Right ventricle myocardium superior (tissue), 1 donor: ENCODE measurements at regions not wholly inside any gene's neighbourhood (a gene's known extent, or its start where the extent isn't known, plus 50 kb on each side); places are given as distances from the start of the nearest gene placed in this dataset.
A peak's percentile ranks its signal among the peaks of the same experiment; 100 is the strongest.
"Not testable (repeated sequence)": the region's sequence is repeated elsewhere in the genome, so short reads cannot be mapped to it uniquely, and the experiment has no call there.

Source experiments
- ATAC-seq: fragments of 200-7000 bp; cut with Tn5 transposase; one replicate; pipeline ENCODE4 v1.9.1; 2020; ENCODE audit warnings: mild to moderate bottlenecking; ENCODE audit not compliant: poor library complexity
- DNase-seq: peaks from one replicate; pipeline ENCODE4 v3.0.0-alpha.2; 2020
- intact Hi-C: fragments of 100-400 bp; cut with DNase I; formaldehyde crosslinking; loops from one replicate; pipeline ENCODE4 v1.11.2; 2022
- donor health status: DM: no; HTN: yes; CAD: no; lungs with severe emphysema.

DNA sequence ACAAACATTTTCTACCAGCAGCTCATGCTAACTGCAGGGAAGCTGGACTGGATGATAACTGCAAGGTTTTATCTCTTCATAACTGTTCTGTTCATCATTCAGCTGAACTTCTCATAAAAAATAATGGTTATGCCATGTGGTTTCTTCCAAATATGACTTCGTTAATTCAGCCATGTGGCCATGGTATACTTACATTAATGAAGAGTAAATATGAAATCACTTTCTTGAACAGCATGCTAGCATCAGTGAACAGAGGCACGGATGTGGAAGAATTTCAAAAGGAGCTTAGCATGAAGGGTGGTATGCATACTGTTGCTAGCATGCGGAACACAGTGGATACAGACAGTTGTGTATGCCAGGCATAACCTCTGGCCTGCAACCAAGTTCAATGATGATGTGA, 1417.0 kb upstream of the CDH8 start:
- DNase-seq, result no peak
- ATAC-seq, result no peak
- intact Hi-C loops, result no loop called here

DNA sequence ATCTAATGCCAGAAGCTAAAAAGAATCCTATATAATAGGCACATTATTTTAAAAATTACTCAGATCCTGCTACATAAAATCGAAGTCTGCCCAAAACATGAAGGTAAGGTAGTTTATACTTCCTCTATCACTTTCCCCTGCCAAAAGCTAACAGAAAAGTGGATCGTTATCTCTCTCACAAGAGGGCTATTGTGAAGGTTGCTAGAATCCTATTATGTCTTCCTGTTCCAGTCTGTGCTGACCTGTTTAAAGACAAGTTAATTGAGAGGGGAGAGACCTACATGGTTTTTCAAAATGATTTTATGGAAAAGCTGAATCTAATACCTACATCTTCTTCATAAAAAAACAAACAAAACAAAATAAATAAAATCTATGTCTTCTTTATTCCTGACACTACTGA, 1410.9 kb upstream of the CDH8 start:
- intact Hi-C loops, result no loop called here
- no peak for ATAC-seq
- DNase-seq, result no peak

DNA sequence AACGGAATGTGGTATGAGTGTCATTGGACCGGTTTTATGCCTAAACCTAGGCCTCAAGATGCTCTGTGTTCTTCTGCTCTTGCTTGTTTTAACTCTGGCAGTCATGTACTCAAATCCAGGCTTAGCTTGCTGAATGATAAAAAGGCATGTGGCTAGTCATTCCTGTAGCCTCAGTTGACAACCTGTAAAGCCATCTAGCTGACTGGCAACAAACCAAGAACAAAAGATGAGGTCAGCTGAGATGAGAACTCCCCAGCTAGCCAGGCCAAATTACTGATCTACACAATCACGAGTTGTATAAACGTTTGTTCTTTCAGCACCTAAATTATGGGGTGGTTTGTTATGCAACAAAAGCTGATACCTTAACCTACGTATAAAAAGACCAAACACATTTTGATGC, 1406.0 kb upstream of the CDH8 start:
- DNase-seq (no peak), ATAC-seq (peak; percentile 91)
- intact Hi-C loops, result no loop called here

DNA sequence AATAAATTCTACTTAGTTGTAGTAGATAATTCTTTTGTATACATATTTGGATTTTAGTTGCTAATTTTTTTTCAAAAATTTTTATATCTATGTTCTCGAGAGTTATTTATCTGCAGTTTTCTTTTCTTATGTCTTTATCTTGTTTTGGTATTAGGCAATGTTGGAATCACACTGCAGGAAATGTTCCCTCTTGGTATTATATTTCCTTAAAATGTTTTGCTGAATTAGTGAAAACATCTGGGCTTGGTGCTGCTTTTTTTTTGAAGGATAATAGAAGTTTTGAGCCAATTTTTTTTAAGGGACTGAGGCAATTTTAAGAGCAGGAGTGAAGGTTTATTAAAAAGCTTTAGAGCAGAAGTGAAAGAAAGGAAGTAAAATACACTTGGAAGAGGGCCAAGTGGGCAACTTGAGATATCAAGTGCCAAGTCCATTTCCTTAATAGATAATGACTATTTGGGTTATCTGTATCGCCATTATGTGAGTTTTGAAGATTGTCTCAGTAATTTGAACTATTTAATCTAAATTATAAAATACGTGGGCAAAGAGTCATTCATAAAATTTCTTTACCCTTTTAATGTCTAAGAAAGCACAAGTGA, 1390.1 kb upstream of the CDH8 start:
- intact Hi-C loops, result no loop called here
- no peak for ATAC-seq
- DNase-seq, result no peak

DNA sequence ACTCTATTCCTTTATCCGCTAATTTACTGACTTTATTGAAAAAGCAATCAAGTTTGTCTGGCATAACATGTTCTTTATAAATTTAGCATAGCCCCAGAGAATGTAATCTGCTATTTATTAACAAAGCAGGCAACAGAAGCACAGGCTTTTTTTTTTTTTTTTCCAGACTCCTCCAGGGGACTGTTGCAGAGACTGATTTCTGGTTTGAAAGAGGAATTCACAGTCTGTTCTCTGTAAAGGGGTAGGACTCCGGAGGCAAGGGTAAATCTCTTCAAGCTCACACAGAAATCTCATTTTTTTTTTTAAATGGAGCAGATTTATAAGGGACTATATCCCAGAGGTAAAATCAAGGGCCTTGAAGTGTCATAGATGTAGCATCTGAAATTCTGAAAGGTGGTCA, 1386.5 kb upstream of the CDH8 start:
- DNase-seq, result no peak
- ATAC-seq, result no peak
- intact Hi-C loops, result no loop called here

DNA sequence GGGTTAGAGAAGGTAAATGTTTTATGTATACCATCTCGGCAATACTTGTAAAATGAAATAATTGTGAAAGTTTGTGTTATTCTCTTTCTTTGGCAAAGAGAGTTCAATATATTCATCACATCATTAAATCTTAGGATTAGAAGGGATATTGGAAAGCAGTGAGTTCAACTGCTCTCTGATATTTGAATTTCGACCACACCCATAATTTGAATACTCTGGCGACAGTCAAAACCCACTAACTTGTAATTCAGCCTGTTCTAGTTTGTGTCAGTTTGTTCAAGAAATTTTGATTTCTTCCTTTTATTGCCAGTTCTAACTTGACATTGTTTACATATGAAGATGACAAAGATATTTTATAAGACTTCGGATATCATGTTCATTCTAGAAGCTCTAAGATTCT, 1380.5 kb upstream of the CDH8 start:
- ATAC-seq, result no peak
- DNase-seq, result no peak
- intact Hi-C loops, result no loop called here

DNA sequence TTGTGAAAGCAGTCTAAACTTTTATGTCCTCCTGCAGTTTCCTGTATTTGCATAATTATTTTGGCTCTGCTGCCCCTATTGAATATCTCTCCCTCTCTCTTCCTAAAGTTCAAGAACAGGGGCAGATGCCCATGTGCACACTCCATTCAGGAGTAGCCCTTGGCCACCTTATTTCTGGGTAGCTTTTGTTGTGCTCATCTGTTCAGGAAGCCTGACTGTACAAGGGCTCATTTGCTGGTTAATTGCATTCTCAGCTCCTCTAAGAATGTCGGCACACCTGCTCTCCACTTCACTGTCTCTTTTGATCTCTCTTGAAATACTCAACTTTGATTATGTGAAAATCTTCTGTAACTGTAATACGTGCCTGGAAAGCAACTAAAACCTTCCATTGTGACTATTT, 1378.8 kb upstream of the CDH8 start:
- ATAC-seq, result no peak
- no peak for DNase-seq
- intact Hi-C loops, result no loop called here

DNA sequence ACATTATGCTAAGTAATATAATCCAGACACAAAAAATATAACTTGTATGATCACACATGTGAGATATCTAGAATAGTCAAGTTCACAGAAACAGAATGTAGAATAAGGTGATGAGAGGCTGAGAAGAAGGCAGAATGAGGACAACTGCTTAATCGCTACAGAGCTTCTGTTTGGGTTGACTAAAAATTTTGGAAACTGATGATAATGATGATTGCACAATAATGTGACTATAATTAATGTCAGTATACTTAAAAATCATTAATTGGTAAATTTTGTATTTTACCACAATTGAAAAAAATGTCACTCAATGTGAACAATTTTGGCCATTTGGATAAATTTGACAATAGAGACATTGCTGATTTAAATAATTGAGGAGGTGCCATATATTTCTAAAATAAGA, 1374.4 kb upstream of the CDH8 start:
- DNase-seq (no peak), ATAC-seq (no peak)
- intact Hi-C loops, result no loop called here

DNA sequence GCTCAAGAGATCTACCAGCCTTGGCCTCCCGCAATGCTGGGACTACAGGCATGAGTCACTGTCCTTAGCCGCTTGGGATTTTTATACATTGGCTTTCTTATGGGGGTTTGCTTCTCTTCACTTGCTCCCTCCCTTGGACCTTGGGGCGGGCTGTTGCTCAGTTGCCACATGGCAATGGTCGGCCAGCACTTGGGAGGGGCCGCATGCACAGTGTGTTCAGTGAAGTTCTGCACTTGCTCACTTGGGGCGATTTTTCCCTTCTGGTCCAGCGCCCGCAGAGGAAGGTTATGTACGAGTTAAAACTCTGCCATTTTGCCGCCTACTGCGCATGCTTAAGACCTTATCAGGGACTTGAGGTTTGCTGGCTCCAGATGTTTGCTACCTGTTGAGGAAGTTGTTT, 1367.6 kb upstream of the CDH8 start:
- DNase-seq (no peak), ATAC-seq (no peak)
- intact Hi-C loops, result no loop called here

DNA sequence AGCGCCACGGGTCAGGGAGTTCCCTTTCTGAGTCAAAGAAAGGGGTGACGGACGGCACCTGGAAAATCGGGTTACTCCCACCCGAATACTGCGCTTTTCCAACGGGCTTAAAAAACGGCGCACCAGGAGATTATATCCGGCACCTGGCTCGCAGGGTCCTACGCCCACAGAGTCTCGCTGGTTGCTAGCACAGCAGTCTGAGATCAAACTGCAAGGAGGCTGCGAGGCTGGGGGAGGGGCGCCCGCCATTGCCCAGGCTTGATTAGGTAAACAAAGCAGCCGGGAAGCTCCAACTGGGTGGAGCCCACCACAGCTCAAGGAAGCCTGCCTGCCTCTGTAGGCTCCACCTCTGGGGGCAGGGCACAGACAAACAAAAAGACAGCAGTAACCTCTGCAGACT, 1352.0 kb upstream of the CDH8 start:
- intact Hi-C loops, ATAC-seq, DNase-seq: not testable (repeated sequence)

DNA sequence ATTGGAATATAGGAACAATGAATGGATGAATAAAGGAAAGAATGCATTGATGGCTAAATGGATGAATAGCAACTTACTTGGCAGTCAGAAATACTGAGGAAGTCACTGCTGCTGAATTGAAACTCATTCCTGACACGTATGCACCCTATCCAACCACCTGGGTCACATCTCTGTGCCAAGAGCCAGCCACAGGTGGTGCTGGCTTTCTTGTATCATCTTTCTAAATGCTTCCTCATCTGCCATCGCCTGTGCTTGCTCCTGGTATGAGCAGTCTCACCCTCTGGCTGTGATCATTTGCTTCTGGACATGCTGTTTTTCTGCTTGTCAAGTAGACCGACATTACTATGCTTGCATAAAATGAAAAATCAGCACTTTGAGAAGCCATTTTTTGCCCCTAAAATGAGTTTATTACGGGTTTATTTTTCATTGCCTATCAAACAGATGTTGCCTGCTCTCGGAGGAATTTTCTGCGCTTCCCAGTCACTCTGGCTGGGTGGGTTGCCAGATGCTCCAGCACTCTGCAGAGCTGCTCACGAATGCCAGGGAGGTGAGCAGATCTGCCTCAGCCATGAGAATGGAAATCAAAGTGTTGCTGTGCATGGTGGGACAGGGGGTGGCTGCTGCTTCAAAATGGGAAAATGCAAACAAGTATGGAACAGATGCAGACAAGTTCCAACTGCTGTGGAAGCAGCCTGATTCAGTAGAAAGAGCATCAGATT, 1349.6 kb upstream of the CDH8 start:
- ATAC-seq (no peak), DNase-seq (no peak)
- intact Hi-C loops, result no loop called here

DNA sequence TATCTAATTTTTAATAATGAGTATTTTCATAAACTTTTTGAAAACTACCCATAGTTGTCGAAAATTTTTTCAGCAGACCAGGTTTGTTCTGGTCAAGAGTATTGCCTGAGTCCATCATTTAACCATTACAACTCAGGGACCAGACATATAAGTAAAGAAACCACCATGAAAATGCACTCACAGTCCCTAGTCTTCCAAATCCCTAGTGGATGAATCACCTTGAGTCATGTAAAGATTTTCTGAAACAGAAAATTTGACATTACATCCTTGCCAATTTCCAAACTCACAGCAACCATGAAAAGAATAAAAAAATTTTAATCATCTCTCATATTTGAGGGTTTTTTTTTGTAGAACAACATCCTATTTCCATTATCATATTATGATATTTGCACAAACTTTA, 1337.5 kb upstream of the CDH8 start:
- intact Hi-C loops, result no loop called here
- no peak for ATAC-seq

DNA sequence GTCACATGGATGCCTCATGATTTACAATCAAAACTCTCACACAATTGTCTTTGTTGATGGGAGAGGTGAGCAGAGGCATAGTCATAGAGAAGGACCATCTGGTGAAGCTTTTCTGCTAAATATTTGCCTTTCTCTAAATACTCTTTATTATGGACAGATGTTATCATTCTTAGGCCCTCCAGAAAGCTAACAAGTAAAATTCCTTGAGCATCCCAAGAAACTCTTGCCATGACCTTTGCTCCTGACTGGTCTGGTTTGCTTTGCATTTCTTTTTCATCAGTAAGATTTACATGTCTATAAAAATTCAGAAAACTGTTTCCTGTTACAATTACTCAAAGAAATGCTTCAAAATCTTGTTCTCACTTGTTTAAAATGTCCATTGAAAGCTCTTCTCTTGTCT, 1336.6 kb upstream of the CDH8 start:
- DNase-seq, result no peak
- no peak for ATAC-seq
- intact Hi-C loops, result no loop called here

More for the DNA sequence above, 1337.5 kb upstream of the CDH8 start:
- no peak for DNase-seq

DNA sequence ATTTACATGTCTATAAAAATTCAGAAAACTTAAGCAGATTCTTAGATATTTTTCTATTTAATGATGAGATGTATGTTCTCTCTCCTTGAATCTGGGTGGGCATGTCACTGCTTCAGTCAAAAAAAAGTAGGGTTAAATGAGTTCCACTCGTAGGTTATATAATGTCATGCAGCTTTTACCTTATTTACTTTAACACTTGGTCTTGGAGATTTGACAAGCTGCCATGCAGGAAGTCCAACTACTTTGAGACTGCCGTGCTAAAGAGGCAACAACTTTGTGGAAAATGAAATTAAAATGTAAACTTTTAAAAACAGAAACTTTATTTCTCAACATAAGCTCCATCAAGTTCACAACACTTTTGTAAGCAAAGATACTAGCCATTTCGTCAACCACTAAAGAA, 1336.0 kb upstream of the CDH8 start:
- ATAC-seq, result no peak

DNA sequence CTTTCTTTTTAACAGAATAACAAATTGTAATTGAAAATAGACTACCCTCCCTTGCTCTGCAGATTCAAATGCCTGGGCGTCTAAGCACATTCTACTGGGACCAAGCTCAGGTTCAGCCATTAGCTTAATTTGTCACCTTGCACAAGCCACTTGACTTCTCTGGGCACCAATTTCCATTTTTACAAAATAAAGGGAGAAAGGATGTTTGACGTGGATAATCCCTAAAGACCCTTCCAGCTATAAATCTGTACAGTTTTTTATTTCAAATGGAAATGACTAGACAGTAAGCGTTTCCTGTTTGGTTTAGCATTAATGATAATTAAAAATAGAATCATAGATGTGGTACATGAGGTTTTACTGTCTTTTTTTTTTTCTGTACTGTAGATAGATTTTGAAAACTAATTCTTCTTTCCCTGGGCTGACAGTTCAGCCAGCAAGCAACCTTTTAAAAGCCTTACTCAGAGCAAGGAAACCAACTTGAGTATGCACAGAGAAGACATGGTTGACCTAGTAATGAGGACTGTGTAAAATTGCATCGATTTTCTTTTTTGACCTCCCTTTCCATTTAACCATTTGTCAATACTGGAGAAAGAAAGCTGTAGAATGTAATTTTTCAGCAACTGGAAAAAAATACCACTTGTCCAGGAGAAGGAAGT, 1329.5 kb upstream of the CDH8 start:
- intact Hi-C loops, result no loop called here
- no peak for ATAC-seq

More for the DNA sequence above, 1336.0 kb upstream of the CDH8 start:
- intact Hi-C loops, result no loop called here
- no peak for DNase-seq

DNA sequence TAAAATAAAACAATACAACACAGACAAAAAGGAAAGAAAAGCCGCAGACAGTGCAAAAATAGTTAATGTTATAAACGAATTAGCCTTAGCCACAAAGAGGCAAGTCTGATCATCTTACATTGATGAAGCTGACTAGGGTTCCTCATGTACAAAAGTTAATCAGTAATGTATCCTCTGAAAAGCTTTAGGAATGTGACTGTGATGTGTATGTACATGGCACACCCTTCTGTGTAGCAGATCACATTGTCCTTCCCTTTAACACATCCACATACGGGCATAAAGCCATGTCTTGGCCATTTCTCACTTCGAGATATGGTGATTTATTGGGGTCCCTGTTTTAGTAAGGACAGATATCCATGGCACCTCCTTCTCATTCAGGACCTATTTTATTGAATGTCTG, 1327.5 kb upstream of the CDH8 start:
- intact Hi-C loops, result no loop called here
- no peak for DNase-seq
- no peak for ATAC-seq

More for the DNA sequence above, 1329.5 kb upstream of the CDH8 start:
- no peak for DNase-seq

DNA sequence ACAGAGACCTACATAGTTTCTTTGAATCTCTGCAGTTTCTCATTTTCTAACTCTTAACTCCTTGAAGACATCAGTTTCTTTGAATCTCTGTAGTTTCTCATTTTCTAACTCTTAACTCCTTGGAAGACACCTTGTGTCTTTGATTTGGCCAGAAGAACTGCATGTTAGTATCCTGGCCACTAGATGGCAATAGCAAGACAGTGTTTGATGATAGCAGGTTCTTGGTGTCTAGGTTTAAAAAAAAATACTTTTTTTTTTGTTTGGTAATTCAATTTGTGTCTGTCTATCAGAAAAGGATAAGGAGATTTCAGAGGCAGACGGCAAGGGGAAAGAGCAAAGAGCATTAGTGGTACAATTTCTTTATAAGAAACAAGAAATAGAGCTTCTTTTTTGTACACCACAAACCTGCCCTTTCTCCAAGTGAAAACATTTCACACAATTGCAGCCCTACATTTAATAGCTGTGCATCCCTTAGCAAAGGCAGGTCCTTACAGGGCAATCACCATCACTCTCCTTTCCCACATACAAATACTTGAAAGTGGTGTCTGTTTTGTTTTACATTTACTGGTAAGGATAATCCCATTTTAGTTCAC, 1324.9 kb upstream of the CDH8 start:
- ATAC-seq (no peak), DNase-seq (no peak)
- intact Hi-C loops, result no loop called here

DNA sequence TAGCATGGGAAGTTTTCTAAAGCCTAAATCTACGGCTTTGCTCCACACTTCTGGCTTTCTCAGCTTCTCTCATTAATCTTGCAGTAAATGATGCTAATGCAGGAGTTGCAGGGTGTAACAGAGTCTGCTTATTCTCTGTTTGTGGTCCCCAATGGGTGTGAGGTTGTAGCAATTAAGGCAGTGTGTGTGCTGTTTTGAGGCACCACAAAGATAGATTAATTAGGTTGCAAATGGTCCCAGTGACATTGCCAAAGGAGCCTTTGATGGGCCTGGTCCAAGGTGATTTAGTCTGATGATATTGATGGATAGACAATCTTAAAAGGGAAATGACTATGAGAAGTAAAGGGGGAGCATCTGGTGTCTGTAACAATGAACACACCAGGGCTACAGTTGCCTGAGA, 1313.7 kb upstream of the CDH8 start:
- intact Hi-C loops, result no loop called here
- no peak for ATAC-seq

DNA sequence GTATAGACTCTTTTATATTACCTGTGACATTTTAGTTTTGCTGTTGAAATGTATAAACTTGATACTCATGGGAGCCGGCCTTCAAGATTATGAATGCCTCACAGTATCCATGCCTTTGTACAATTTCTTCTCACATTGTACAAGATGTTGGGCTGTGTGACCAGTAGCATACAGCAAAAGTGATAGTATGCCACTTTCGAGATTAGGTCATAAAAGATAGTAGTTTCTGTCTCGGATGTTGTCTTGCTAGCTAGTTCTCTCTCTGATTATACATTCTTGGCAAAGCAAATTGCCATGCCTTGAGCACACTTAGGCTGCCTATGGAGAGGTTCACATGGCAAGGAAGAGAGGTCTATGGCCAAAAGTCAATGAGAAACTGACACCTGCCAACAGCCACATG, 1309.8 kb upstream of the CDH8 start:
- ATAC-seq, result no peak
- intact Hi-C loops, result no loop called here
- DNase-seq, result no peak

More for the DNA sequence above, 1313.7 kb upstream of the CDH8 start:
- no peak for DNase-seq

DNA sequence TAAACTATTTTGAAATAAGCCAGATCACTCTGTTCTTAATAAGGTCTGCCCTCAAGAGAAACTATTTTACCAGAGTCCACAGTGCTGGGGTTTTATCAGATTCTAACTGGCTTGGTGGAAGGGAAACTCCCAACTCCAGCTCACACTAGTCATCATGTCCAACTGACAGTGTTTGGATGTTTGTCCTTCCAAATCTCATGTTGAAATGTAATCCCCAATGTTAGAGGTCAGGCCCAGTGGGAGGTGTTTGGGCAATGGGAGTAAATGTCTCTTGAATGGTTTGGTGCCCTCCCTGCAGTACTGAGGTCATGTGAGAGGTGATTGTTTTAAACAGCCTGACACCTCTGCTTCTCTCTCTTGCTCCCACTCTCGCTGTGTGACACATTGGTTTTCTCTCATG, 1301.0 kb upstream of the CDH8 start:
- intact Hi-C loops, result no loop called here
- peak; percentile 38 for ATAC-seq

More for the DNA sequence above, 1301.0 kb upstream of the CDH8 start:
- no peak for DNase-seq
